GM12864 (cell line): ENCODE measurements at regions not wholly inside any gene's neighbourhood (a gene's known extent, or its start where the extent isn't known, plus 50 kb on each side); places are given as distances from the start of the nearest gene placed in this dataset.

Experiments used
- DNase-seq: peaks from one replicate; pipeline ENCODE4 v3.0.0-alpha.2; 2011; ENCODE audit warnings: low read depth
- H3K4me3 ChIP-seq: 2 replicates; pipeline ENCODE4 v1.5.1; 2011; ENCODE audit warnings: mild to moderate bottlenecking, low read depth, low read length, control low read depth
- CTCF ChIP-seq: IDR thresholded peaks from 2 replicates; pipeline ENCODE4 v1.5.1; 2011; ENCODE audit warnings: low read depth, mild to moderate bottlenecking, moderate library complexity, low read length, control low read depth, inconsistent platforms; ENCODE audit errors: missing control alignments

GRCh38 chr14:55734731-55735130 lies 154.7 kb downstream of the KTN1 start:
- no peak overlapping the region for H3K4me3 ChIP-seq
- no peak for DNase-seq
- no peak for TF ChIP-seq CTCF

- H3K4me3 ChIP-seq = no peak overlapping the region
- TF ChIP-seq CTCF = no peak
- DNase-seq = no peak
These were observed 160.1 kb downstream of the KTN1 start for GRCh38 chr14:55739967-55740648.

GRCh38 chr14:55740649-55740989 lies 160.6 kb downstream of the KTN1 start:
- no peak for TF ChIP-seq CTCF
- no peak overlapping the region for H3K4me3 ChIP-seq
- no peak for DNase-seq

- no peak for DNase-seq
- TF ChIP-seq CTCF = no peak
- H3K4me3 ChIP-seq = no peak overlapping the region
These were observed 161.2 kb downstream of the KTN1 start for GRCh38 chr14:55741240-55741639.

- no peak for TF ChIP-seq CTCF
- no peak overlapping the region for H3K4me3 ChIP-seq
- no peak for DNase-seq
These were observed 163.5 kb downstream of the KTN1 start for GRCh38 chr14:55743551-55743950.

GRCh38 chr14:55744321-55744720 lies 164.3 kb downstream of the KTN1 start:
- TF ChIP-seq CTCF = no peak
- no peak overlapping the region for H3K4me3 ChIP-seq
- DNase-seq = no peak

GRCh38 chr14:55745906-55746305 lies 165.9 kb downstream of the KTN1 start:
- TF ChIP-seq CTCF = no peak
- no peak overlapping the region for H3K4me3 ChIP-seq
- no peak for DNase-seq
